Upper lobe of left lung (tissue), 6 donors: ENCODE measurements at regions not wholly inside any gene's neighbourhood (a gene's known extent, or its start where the extent isn't known, plus 50 kb on each side); places are given as distances from the start of the nearest gene placed in this dataset.

Experiments
- ATAC-seq, 2 donors: fragments of 200-7000 bp; cut with Tn5 transposase; one replicate each; pipeline ENCODE4 v1.9.1; 2022; ENCODE audit warnings: mild to moderate bottlenecking in 2 of 2, moderate library complexity in 2 of 2; ENCODE audit not compliant: low FRiP score in 2 of 2
- DNase-seq, 2 donors: peaks; one replicate each; pipeline ENCODE4 v3.0.0-alpha.2; 2019 to 2020
- H3K27ac ChIP-seq, 4 donors: fragments of 200-600 bp; sonication (generic); one replicate each; pipeline ENCODE4 v1.5.1; 2016 to 2019
- H3K27me3 ChIP-seq, 4 donors: fragments of 200-600 bp; sonication (generic); one replicate each; pipeline ENCODE4 v1.5.1; 2017 to 2019
- H3K36me3 ChIP-seq, 4 donors: fragments of 200-600 bp; sonication (generic); one replicate each; pipeline ENCODE4 v1.5.1; 2016 to 2019
- H3K4me1 ChIP-seq, 4 donors: fragments of 200-600 bp; sonication (generic); one replicate each; pipeline ENCODE4 v1.5.1; 2018 to 2019
- H3K4me3 ChIP-seq, 4 donors: fragments of 200-600 bp; sonication (generic); one replicate each; pipeline ENCODE4 v1.5.1; 2017 to 2019; ENCODE audit warnings: mild to moderate bottlenecking in 2 of 4, moderate library complexity in 1 of 4
- H3K9me3 ChIP-seq, 4 donors: fragments of 200-600 bp; sonication (generic); one replicate each; pipeline ENCODE4 v1.5.1; 2018 to 2019
- CTCF ChIP-seq, 6 experiments: fragments of 450-650 bp in 4 of 6; fragments of 200-600 bp in 2 of 6; sonication (generic) in 2 of 6; IDR thresholded peaks; one replicate each; pipeline ENCODE4 v1.5.1; 2016 to 2019; ENCODE audit warnings: antibody characterized with exemption in 6 of 6
- EP300 ChIP-seq, 4 donors: sonication (generic); formaldehyde crosslinking; IDR thresholded peaks; one replicate each; pipeline ENCODE4 v1.5.1; 2017; ENCODE audit warnings: antibody characterized with exemption in 4 of 4, control low read depth in 2 of 4
- POLR2A ChIP-seq, 4 donors: fragments of 450-650 bp; IDR thresholded peaks; one replicate each; pipeline ENCODE4 v1.5.1; 2016 to 2017; ENCODE audit warnings: antibody characterized with exemption in 4 of 4, mild to moderate bottlenecking in 2 of 4
- POLR2AphosphoS5 ChIP-seq, 2 donors: sonication (generic); formaldehyde crosslinking; IDR thresholded peaks; one replicate each; pipeline ENCODE4 v1.5.1; 2017; ENCODE audit warnings: antibody characterized with exemption in 2 of 2
- WGBS, 2 donors: methylation state at CpG; one replicate each; pipeline ENCODE4 v1.1.5; 2017 to 2018; 5-methylcytosine and 5-hydroxymethylcytosine counted together
- donor health status: DM: no; HTN: no; CAD: no; lungs with moderate emphysema.
- donor health status: DM: no; HTN: yes; CAD: no; lungs with severe emphysema.

GRCh38 chr7:4513450-4513849 lies 168.6 kb upstream of the FOXK1 start:
- no peak for ATAC-seq
- H3K36me3 ChIP-seq: no peaks in the 10 kb centered on the region
- no peak for DNase-seq
- H3K4me1 ChIP-seq: no peaks in the 10 kb centered on the region
- no peak overlapping the region for H3K27ac ChIP-seq
- no peak overlapping the region for H3K4me3 ChIP-seq
- no peak for TF ChIP-seq POLR2AphosphoS5 (IDR thresholded peaks at IDR 0.05)
- no peak for TF ChIP-seq POLR2A (IDR thresholded peaks at IDR 0.05)
- TF ChIP-seq CTCF (IDR thresholded peaks at IDR 0.05): no peak
- no peak for TF ChIP-seq EP300 (IDR thresholded peaks at IDR 0.05)
- no peaks in the 10 kb centered on the region for H3K9me3 ChIP-seq
- H3K27me3 ChIP-seq: no peaks in the 10 kb centered on the region
- WGBS, 2 donors: 96 to 100% methylated on average over 1 of the region's 1 CpG

- ATAC-seq (no peak), DNase-seq (no peak)
- no peaks in the 10 kb centered on the region for H3K4me1 ChIP-seq
- no peak overlapping the region for H3K27ac ChIP-seq
- no peaks in the 10 kb centered on the region for H3K27me3 ChIP-seq
- no peak for TF ChIP-seq POLR2AphosphoS5 (IDR thresholded peaks at IDR 0.05)
- TF ChIP-seq CTCF (IDR thresholded peaks at IDR 0.05): no peak
- no peak for TF ChIP-seq EP300 (IDR thresholded peaks at IDR 0.05)
- no peak for TF ChIP-seq POLR2A (IDR thresholded peaks at IDR 0.05)
- no peaks in the 10 kb centered on the region for H3K9me3 ChIP-seq
- H3K36me3 ChIP-seq: no peaks in the 10 kb centered on the region
- WGBS, 2 donors: 44 to 57% methylated on average over 6 to 7 of the region's 7 CpGs
- no peak overlapping the region for H3K4me3 ChIP-seq
Measured at GRCh38 chr7:4519819-4520520, 162.1 kb upstream of the FOXK1 start.

- Histone ChIP-seq H3K4me3 (no peak overlapping the region), H3K9me3 (no peaks in the 10 kb centered on the region), H3K27me3 (no peaks in the 10 kb centered on the region), H3K36me3 (no peaks in the 10 kb centered on the region), H3K4me1 (no peaks in the 10 kb centered on the region), H3K27ac (no peak overlapping the region)
- DNase-seq (no peak), ATAC-seq (no peak)
- TF ChIP-seq POLR2A (IDR thresholded peaks at IDR 0.05) (no peak), POLR2AphosphoS5 (IDR thresholded peaks at IDR 0.05) (no peak), EP300 (IDR thresholded peaks at IDR 0.05) (no peak), CTCF (IDR thresholded peaks at IDR 0.05) (no peak)
Measured at GRCh38 chr7:4523219-4523618, 158.9 kb upstream of the FOXK1 start.

GRCh38 chr7:4523873-4524272 lies 158.2 kb upstream of the FOXK1 start:
- Histone ChIP-seq H3K4me1 (no peaks in the 10 kb centered on the region), H3K4me3 (no peak overlapping the region), H3K27me3 (no peaks in the 10 kb centered on the region), H3K27ac (no peak overlapping the region), H3K9me3 (no peaks in the 10 kb centered on the region), H3K36me3 (no peaks in the 10 kb centered on the region)
- DNase-seq: no peak
- TF ChIP-seq POLR2AphosphoS5 (IDR thresholded peaks at IDR 0.05) (no peak), EP300 (IDR thresholded peaks at IDR 0.05) (no peak), POLR2A (IDR thresholded peaks at IDR 0.05) (no peak), CTCF (IDR thresholded peaks at IDR 0.05) (no peak)
- 63 to 64% methylated on average over 6 of the region's 6 CpGs for WGBS, 2 donors
- no peak for ATAC-seq

GRCh38 chr7:4525884-4526283 lies 156.2 kb upstream of the FOXK1 start:
- H3K27me3 ChIP-seq: no peaks in the 10 kb centered on the region
- H3K36me3 ChIP-seq: no peaks in the 10 kb centered on the region
- no peaks in the 10 kb centered on the region for H3K9me3 ChIP-seq
- no peak overlapping the region for H3K27ac ChIP-seq
- DNase-seq (no peak), ATAC-seq (no peak)
- H3K4me1 ChIP-seq: no peaks in the 10 kb centered on the region
- no peak for TF ChIP-seq POLR2A (IDR thresholded peaks at IDR 0.05)
- no peak for TF ChIP-seq CTCF (IDR thresholded peaks at IDR 0.05)
- no peak for TF ChIP-seq POLR2AphosphoS5 (IDR thresholded peaks at IDR 0.05)
- no peak for TF ChIP-seq EP300 (IDR thresholded peaks at IDR 0.05)
- WGBS, 2 donors: 31 to 38% methylated on average over 3 of the region's 3 CpGs
- H3K4me3 ChIP-seq: no peak overlapping the region
